Lung (tissue), 11 donors: ENCODE measurements at regions not wholly inside any gene's neighbourhood (a gene's known extent, or its start where the extent isn't known, plus 50 kb on each side); places are given as distances from the start of the nearest gene placed in this dataset.
"Not testable (repeated sequence)": the region's sequence is repeated elsewhere in the genome, so short reads cannot be mapped to it uniquely, and the experiment has no call there.

Experiments
- ATAC-seq: fragments of 200-7000 bp; cut with Tn5 transposase; one replicate; pipeline ENCODE4 v1.9.1; 2020; ENCODE audit warnings: moderate number of reproducible peaks; ENCODE audit not compliant: insufficient read depth, low FRiP score
- DNase-seq, 3 donors: peaks; one replicate each; pipeline ENCODE4 v3.0.0-alpha.2; 2013 to 2017
- H3K27ac ChIP-seq, 2 donors: one replicate each; pipeline ENCODE4 v1.5.1; 2013; ENCODE audit warnings: mild to moderate bottlenecking in 2 of 2, moderate library complexity in 2 of 2, control low read depth in 1 of 2, inconsistent platforms in 1 of 2, low read depth in 1 of 2, low read length in 1 of 2
- H3K27me3 ChIP-seq, 3 donors: one replicate each; pipeline ENCODE4 v1.5.1; 2013; ENCODE audit warnings: low read length in 2 of 3; ENCODE audit not compliant: control insufficient read depth in 3 of 3, insufficient read depth in 3 of 3
- H3K36me3 ChIP-seq, 4 donors: one replicate each; pipeline ENCODE4 v1.5.1; 2013; ENCODE audit warnings: low read length in 4 of 4, mild to moderate bottlenecking in 1 of 4, moderate library complexity in 1 of 4; ENCODE audit not compliant: control insufficient read depth in 4 of 4, insufficient read depth in 4 of 4
- H3K4me1 ChIP-seq, 5 donors: one replicate each; pipeline ENCODE4 v1.5.1; 2013; ENCODE audit warnings: low read length in 5 of 5, mild to moderate bottlenecking in 2 of 5, moderate library complexity in 1 of 5; ENCODE audit not compliant: control insufficient read depth in 5 of 5, insufficient read depth in 5 of 5
- H3K4me3 ChIP-seq: one replicate; pipeline ENCODE4 v1.5.1; 2013; ENCODE audit warnings: mild to moderate bottlenecking, control low read depth, moderate library complexity
- H3K9ac ChIP-seq, 2 donors: one replicate each; pipeline ENCODE4 v1.5.1; 2013; ENCODE audit warnings: low read length in 2 of 2, control low read depth in 1 of 2; ENCODE audit not compliant: insufficient read depth in 1 of 2
- H3K9me3 ChIP-seq, 4 donors: one replicate each; pipeline ENCODE4 v1.5.1; 2013; ENCODE audit warnings: low read length in 3 of 4, mild to moderate bottlenecking in 1 of 4, moderate library complexity in 1 of 4; ENCODE audit not compliant: control insufficient read depth in 4 of 4, insufficient read depth in 3 of 4
- CTCF ChIP-seq: IDR thresholded peaks from 2 replicates; pipeline ENCODE4 v1.5.1; 2012; ENCODE audit warnings: mild to moderate bottlenecking; ENCODE audit errors: control extremely low read depth, extremely low read depth
- WGBS, 2 donors: extraction: QIAGEN DNeasy Blood & Tissue Kit; methylation state at CpG; one replicate each; pipeline ENCODE4 v1.1.7; 2013; 5-methylcytosine and 5-hydroxymethylcytosine counted together
- donor health status: control.
- donor health status: control.
- donor health status: Bipolar disorder and iron deficiency.
- donor health status: healthy.
- donor health status: DM: yes; HTN: yes; CAD: no.

DNA sequence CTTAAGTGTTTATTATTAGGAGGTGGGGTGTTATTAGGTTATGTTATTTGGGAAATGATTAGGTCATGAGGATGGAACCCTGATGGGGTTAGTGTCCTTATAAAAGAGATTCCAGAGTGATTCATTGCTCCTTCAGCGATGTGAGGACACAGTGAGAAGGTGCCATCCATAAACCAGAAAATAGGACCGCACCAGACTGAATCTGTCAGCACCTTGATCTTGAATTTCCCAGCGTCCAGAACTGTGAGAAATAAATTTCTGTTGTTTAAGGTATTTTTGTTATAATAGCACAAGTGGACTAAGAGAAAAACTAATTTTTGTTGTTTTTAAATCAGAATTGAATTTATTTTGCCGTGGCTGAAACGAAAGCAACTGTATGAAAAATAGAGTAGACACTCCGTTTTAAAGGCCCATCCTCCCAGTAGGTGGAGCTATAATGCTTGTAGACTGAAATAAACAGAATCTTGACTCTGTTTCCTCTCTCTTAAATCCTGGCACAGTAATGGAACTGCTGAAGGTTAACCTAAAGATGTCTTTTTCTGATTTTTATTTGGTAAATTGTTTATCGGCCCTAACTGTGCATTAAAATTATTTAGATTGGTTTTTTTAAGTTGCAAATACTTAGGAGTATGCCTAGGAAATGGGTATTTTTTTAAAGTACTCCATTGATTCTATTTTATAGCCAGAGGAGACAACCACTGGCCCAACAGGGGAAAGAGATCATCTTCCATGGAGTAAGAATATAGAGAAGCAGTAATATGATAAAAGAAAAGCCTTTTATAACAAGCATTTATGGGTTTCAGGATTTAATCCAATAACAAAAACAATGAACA is 133.2 kb upstream of the ADAMTS3 start:
- TF ChIP-seq CTCF = peak; percentile 23
- ATAC-seq (peak; percentile 69), DNase-seq (peak in 2 of 3 donors; percentile 51 to 63)
- Histone ChIP-seq H3K27ac (no peak overlapping the region), H3K9me3 (no peaks in the 10 kb centered on the region), H3K9ac (peak overlapping the region in 1 of 2 donors; percentile 7), H3K27me3 (no peaks in the 10 kb centered on the region), H3K36me3 (no peaks in the 10 kb centered on the region), H3K4me3 (no peak overlapping the region), H3K4me1 (no peaks in the 10 kb centered on the region)
- 16 to 17% methylated on average over 7 of the region's 7 CpGs for WGBS, 2 donors

DNA sequence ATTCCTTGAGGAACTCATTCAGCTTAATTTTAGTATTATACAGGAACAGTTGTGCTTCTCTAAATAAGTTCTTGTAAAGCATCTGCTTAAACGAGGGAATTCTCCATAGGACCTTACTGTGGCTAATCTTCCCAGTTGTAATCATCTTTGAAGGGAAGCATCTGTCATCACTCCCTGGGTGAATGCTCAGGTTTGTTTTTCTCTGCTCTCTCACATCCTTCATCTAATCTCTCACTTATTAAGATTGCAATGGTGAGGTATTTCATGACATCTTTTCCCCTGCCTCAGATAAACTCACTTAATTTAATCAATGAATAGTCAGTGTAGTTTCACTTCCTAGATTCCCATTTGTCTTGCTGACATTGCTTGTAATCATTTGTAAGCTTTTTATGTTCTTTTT is 121.8 kb upstream of the ADAMTS3 start:
- Histone ChIP-seq H3K4me1 (no peaks in the 10 kb centered on the region), H3K36me3 (no peaks in the 10 kb centered on the region), H3K27ac (no peak overlapping the region), H3K9me3 (no peaks in the 10 kb centered on the region), H3K27me3 (no peaks in the 10 kb centered on the region), H3K4me3 (no peak overlapping the region), H3K9ac (no peak overlapping the region)
- WGBS, 2 donors = 32 to 67% methylated on average over 1 of the region's 1 CpG
- DNase-seq = no peak
- no peak for ATAC-seq
- TF ChIP-seq CTCF = no peak

DNA sequence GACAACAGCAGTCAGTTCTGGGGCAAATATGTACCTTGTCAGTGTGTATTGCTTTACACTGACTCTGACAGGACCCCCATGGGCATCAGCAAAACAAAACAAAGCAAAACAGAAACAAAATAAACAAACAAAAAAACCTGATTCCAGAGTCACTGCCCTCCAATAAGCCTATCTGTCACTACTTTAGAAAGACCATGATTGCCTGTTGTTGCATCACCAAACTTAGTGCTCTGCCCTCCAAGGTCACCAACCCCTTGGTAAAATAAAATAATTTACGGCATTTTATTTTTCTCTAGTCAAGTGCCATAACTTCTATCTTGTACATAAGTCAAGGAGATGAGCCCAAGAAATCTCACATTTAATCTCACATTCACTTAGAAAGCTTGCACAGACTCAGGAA is 120.9 kb upstream of the ADAMTS3 start:
- TF ChIP-seq CTCF = no peak
- Histone ChIP-seq H3K36me3 (no peaks in the 10 kb centered on the region), H3K4me1 (no peaks in the 10 kb centered on the region), H3K27me3 (no peaks in the 10 kb centered on the region), H3K9ac (no peak overlapping the region), H3K9me3 (no peaks in the 10 kb centered on the region), H3K4me3 (no peak overlapping the region), H3K27ac (no peak overlapping the region)
- ATAC-seq (no peak), DNase-seq (no peak)
- 93 to 100% methylated on average over 1 of the region's 1 CpG for WGBS, 2 donors

DNA sequence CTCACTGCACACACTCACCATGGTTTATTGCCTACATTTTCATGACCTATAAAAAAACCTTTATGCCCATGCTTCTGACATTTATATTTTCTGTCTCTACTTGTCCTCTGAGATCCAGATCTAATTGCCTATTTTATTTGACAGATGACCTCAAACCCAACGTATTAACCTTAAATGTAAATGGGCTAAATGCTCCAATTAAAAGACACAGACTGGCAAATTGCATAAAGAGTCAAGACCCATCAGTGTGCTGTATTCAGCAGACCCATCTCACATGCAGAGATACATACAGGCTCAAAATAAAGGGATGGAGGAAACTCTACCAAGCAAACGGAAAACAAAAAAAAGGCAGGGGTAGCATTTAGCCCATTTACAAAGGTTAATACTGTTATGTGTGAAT is 117.4 kb upstream of the ADAMTS3 start:
- H3K27ac ChIP-seq, DNase-seq, H3K36me3 ChIP-seq, H3K9ac ChIP-seq, H3K27me3 ChIP-seq, H3K4me3 ChIP-seq, ATAC-seq, H3K4me1 ChIP-seq, H3K9me3 ChIP-seq: not testable (repeated sequence)
- 88 to 89% methylated on average over 2 of the region's 2 CpGs for WGBS, 2 donors
